Sigmoid colon (tissue), 3 donors: ENCODE measurements at regions not wholly inside any gene's neighbourhood (a gene's known extent, or its start where the extent isn't known, plus 50 kb on each side); places are given as distances from the start of the nearest gene placed in this dataset.

ENCODE experiments used
- CTCF ChIP-seq, 4 experiments: fragments of 450-650 bp in 3 of 4; fragments of 200-600 bp in 1 of 4; IDR thresholded peaks; one replicate each; pipeline ENCODE4 v1.5.1; 2016 to 2019; ENCODE audit warnings: antibody characterized with exemption in 4 of 4, mild to moderate bottlenecking in 3 of 4, moderate library complexity in 2 of 4
- POLR2A ChIP-seq, 2 donors: fragments of 450-650 bp; IDR thresholded peaks; one replicate each; pipeline ENCODE4 v1.6.1; 2016; ENCODE audit warnings: antibody characterized with exemption in 2 of 2, mild to moderate bottlenecking in 2 of 2, moderate library complexity in 2 of 2

GRCh38 chr1:221636967-221637366 lies 104.9 kb downstream of the DUSP10 start:
- TF ChIP-seq CTCF (IDR thresholded peaks at IDR 0.05): no peak
- TF ChIP-seq POLR2A (IDR thresholded peaks at IDR 0.05): no peak
